Progenitor cell of endocrine pancreas (in vitro differentiated cells): ENCODE measurements at regions not wholly inside any gene's neighbourhood (a gene's known extent, or its start where the extent isn't known, plus 50 kb on each side); places are given as distances from the start of the nearest gene placed in this dataset.

Experiments
- DNase-seq: peaks from one replicate; pipeline ENCODE4 v3.0.0; 2021; ENCODE audit warnings: low spot score; ENCODE audit not compliant: unreplicated experiment
- H3K27ac Mint-ChIP-seq: 2 replicates; pipeline ENCODE4 v1.8.0; 2021; ENCODE audit warnings: mild to moderate bottlenecking, moderate library complexity, mixed read lengths
- H3K27me3 Mint-ChIP-seq: 2 replicates; pipeline ENCODE4 v1.8.0; 2021; ENCODE audit warnings: mixed read lengths
- H3K36me3 Mint-ChIP-seq: 2 replicates; pipeline ENCODE4 v1.8.0; 2022; ENCODE audit warnings: mixed read lengths; ENCODE audit not compliant: insufficient read depth
- H3K4me1 Mint-ChIP-seq: 2 replicates; pipeline ENCODE4 v1.8.0; 2021; ENCODE audit warnings: low read depth, mixed read lengths
- H3K4me3 Mint-ChIP-seq: 2 replicates; pipeline ENCODE4 v1.8.0; 2021; ENCODE audit warnings: low read depth, mild to moderate bottlenecking, moderate library complexity, mixed read lengths
- H3K9me3 Mint-ChIP-seq: 2 replicates; pipeline ENCODE4 v1.8.0; 2021; ENCODE audit warnings: low read depth, mixed read lengths
- CTCF ChIP-seq: fragments of 200-600 bp; sonication (generic); IDR thresholded peaks from one replicate; pipeline ENCODE4 v1.5.0; 2021; ENCODE audit warnings: antibody characterized with exemption, mild to moderate bottlenecking; ENCODE audit not compliant: unreplicated experiment

- Mint-ChIP-seq H3K36me3 (no peaks in the 10 kb centered on the region), H3K4me3 (no peak overlapping the region), H3K4me1 (peaks cover 3% of the 10 kb centered on the region), H3K27ac (no peak overlapping the region), H3K27me3 (peaks cover 41% of the 10 kb centered on the region), H3K9me3 (no peaks in the 10 kb centered on the region)
- no peak for TF ChIP-seq CTCF
- DNase-seq = no peak
Measured at GRCh38 chr6:1201547-1202200, 110.2 kb upstream of the FOXQ1 start.

- Mint-ChIP-seq H3K27ac (no peak overlapping the region), H3K4me3 (no peak overlapping the region), H3K27me3 (peaks cover 34% of the 10 kb centered on the region), H3K36me3 (no peaks in the 10 kb centered on the region), H3K4me1 (peaks cover 3% of the 10 kb centered on the region), H3K9me3 (peaks cover 8% of the 10 kb centered on the region)
- no peak for TF ChIP-seq CTCF
- no peak for DNase-seq
Measured at GRCh38 chr6:1200409-1201101, 111.3 kb upstream of the FOXQ1 start.

GRCh38 chr6:1200081-1200408 lies 111.9 kb upstream of the FOXQ1 start:
- H3K4me1 Mint-ChIP-seq = peaks cover 3% of the 10 kb centered on the region
- TF ChIP-seq CTCF = no peak
- no peak for DNase-seq
- no peaks in the 10 kb centered on the region for H3K36me3 Mint-ChIP-seq
- H3K27me3 Mint-ChIP-seq = peaks cover 34% of the 10 kb centered on the region
- H3K27ac Mint-ChIP-seq = no peak overlapping the region
- H3K4me3 Mint-ChIP-seq = no peak overlapping the region
- H3K9me3 Mint-ChIP-seq = peaks cover 9% of the 10 kb centered on the region

GRCh38 chr6:1197309-1197708 lies 114.6 kb upstream of the FOXQ1 start:
- peaks cover 23% of the 10 kb centered on the region for H3K9me3 Mint-ChIP-seq
- DNase-seq = no peak
- H3K36me3 Mint-ChIP-seq = no peaks in the 10 kb centered on the region
- H3K4me1 Mint-ChIP-seq = no peaks in the 10 kb centered on the region
- peaks cover 10% of the 10 kb centered on the region for H3K27me3 Mint-ChIP-seq
- H3K27ac Mint-ChIP-seq = no peak overlapping the region
- H3K4me3 Mint-ChIP-seq = no peak overlapping the region
- TF ChIP-seq CTCF = no peak

- Mint-ChIP-seq H3K4me1 (no peaks in the 10 kb centered on the region), H3K27me3 (peaks cover 14% of the 10 kb centered on the region), H3K27ac (no peak overlapping the region), H3K36me3 (no peaks in the 10 kb centered on the region), H3K9me3 (peaks cover 21% of the 10 kb centered on the region), H3K4me3 (no peak overlapping the region)
- no peak for DNase-seq
- no peak for TF ChIP-seq CTCF
Measured at GRCh38 chr6:1191141-1191630, 120.7 kb upstream of the FOXQ1 start.
